Peyer's patch (tissue), 4 donors: ENCODE measurements at regions not wholly inside any gene's neighbourhood (a gene's known extent, or its start where the extent isn't known, plus 50 kb on each side); places are given as distances from the start of the nearest gene placed in this dataset.

Experiments used
- CTCF ChIP-seq, 6 experiments: fragments of 450-650 bp in 4 of 6; fragments of 200-600 bp in 2 of 6; sonication (generic) in 1 of 6; IDR thresholded peaks; one replicate each; pipeline ENCODE4 v1.5.1; 2017 to 2019; ENCODE audit warnings: antibody characterized with exemption in 6 of 6, mild to moderate bottlenecking in 3 of 6, moderate library complexity in 1 of 6
- POLR2A ChIP-seq, 2 donors: fragments of 450-650 bp; IDR thresholded peaks; one replicate each; pipeline ENCODE4 v1.5.1; 2017; ENCODE audit warnings: antibody characterized with exemption in 2 of 2, mild to moderate bottlenecking in 2 of 2, moderate library complexity in 2 of 2

- TF ChIP-seq CTCF (IDR thresholded peaks at IDR 0.05) (no peak), POLR2A (IDR thresholded peaks at IDR 0.05) (no peak)
Observed at GRCh38 chr2:76572981-76573380, 862.3 kb upstream of the GCFC2 start.
